ENCODE measurements at regions not wholly inside any gene's neighbourhood (a gene's known extent, or its start where the extent isn't known, plus 50 kb on each side); places are given as distances from the start of the nearest gene placed in this dataset.
"Not testable (repeated sequence)": the region's sequence is repeated elsewhere in the genome, so short reads cannot be mapped to it uniquely, and the experiment has no call there.

DNA sequence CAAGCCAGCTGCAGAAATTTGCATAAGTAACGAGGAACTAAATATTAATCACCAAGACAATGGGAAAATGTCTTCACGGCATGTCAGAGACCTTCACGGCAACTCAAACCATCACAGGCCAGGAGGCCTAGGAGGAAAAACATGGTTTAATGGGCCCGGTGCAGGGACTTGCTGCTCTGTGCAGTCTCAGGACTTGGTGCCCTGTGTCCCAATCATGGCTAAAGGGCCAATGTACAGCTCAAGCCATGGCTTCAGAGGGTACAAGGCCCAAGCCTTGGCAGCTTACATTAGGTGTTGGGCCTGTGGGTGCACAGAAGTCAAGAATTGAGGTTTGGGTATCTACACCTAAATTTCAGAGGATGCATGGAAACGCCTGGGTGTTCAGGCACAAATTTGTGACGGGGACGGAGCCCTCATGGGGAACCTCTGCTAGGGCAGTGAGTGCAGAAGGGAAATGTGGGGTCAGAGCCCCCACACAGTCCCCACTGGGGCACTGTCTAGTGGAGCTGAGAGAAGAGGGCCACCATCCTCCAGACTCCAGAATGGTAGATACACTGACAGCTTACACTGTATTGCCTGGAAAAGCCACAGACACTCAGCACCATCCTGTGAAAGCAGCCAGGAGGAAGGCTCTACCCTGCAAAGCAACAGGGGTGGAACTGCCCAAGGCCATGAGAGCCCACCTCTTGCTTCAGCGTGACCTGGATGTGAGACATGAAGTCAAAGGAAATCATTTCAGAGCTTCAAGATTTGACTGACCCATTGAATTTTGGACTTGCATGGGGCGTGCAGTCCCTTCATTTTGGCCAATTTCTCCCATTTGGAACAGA lies 5284.3 kb upstream of the TPTE start:
- TF ChIP-seq CTCF (IDR thresholded peaks at IDR 0.05; ENCODE audit: low read depth, low read length); POLR2A (IDR thresholded peaks at IDR 0.05; ENCODE audit: extremely low read depth, insufficient read length); MYC (IDR thresholded peaks at IDR 0.05; ENCODE audit: low read depth, low read length): not testable (repeated sequence)

All from NB4 (cell line).